Rectal smooth muscle tissue (tissue), 1 donor: ENCODE measurements at regions not wholly inside any gene's neighbourhood (a gene's known extent, or its start where the extent isn't known, plus 50 kb on each side); places are given as distances from the start of the nearest gene placed in this dataset.

Experiments
- H3K27ac ChIP-seq: one replicate; pipeline ENCODE4 v1.7.0; 2013; ENCODE audit warnings: low read depth, low read length, inconsistent platforms
- H3K27me3 ChIP-seq: one replicate; pipeline ENCODE4 v1.7.0; 2013; ENCODE audit warnings: low read length; ENCODE audit not compliant: control insufficient read depth, insufficient read depth
- H3K36me3 ChIP-seq: one replicate; pipeline ENCODE4 v1.7.0; 2013; ENCODE audit warnings: low read length; ENCODE audit not compliant: control insufficient read depth, insufficient read depth
- H3K4me1 ChIP-seq: one replicate; pipeline ENCODE4 v1.7.0; 2013; ENCODE audit warnings: low read length; ENCODE audit not compliant: control insufficient read depth, insufficient read depth
- H3K4me3 ChIP-seq: one replicate; pipeline ENCODE4 v1.7.0; 2013; ENCODE audit warnings: low read length
- H3K9ac ChIP-seq: one replicate; pipeline ENCODE4 v1.7.0; 2013; ENCODE audit warnings: low read length

GRCh38 chr10:108031505-108031904, 867.0 kb upstream of the SORCS1 start:
- Histone ChIP-seq H3K36me3 (no peaks in the 10 kb centered on the region), H3K9ac (no peak overlapping the region), H3K27ac (no peak overlapping the region), H3K4me1 (no peaks in the 10 kb centered on the region), H3K27me3 (no peaks in the 10 kb centered on the region), H3K4me3 (no peak overlapping the region)

DNA sequence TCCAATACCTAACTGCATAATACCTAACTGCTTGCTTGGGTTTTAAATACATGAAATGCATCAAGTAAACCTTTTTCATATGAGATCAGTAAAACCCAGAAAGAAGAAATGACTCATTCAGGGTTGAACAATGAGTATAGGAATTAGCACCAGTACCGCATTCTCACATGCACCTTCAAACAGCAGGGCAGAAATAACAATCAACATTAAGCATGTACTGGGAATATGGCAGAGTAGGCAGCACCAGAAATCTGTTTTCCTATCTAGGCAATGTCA, 850.3 kb upstream of the SORCS1 start:
- Histone ChIP-seq H3K9ac (no peak overlapping the region), H3K36me3 (no peaks in the 10 kb centered on the region), H3K27me3 (no peaks in the 10 kb centered on the region), H3K27ac (no peak overlapping the region), H3K4me3 (no peak overlapping the region), H3K4me1 (no peaks in the 10 kb centered on the region)

- Histone ChIP-seq H3K36me3 (no peaks in the 10 kb centered on the region), H3K27me3 (no peaks in the 10 kb centered on the region), H3K27ac (no peak overlapping the region), H3K9ac (no peak overlapping the region), H3K4me3 (no peak overlapping the region), H3K4me1 (no peaks in the 10 kb centered on the region)
These were observed 849.8 kb upstream of the SORCS1 start for GRCh38 chr10:108014145-108014901.

GRCh38 chr10:108005627-108006026, 841.1 kb upstream of the SORCS1 start:
- no peaks in the 10 kb centered on the region for H3K27me3 ChIP-seq
- H3K27ac ChIP-seq: no peak overlapping the region
- no peak overlapping the region for H3K9ac ChIP-seq
- H3K36me3 ChIP-seq: no peaks in the 10 kb centered on the region
- H3K4me1 ChIP-seq: no peaks in the 10 kb centered on the region
- no peak overlapping the region for H3K4me3 ChIP-seq

DNA sequence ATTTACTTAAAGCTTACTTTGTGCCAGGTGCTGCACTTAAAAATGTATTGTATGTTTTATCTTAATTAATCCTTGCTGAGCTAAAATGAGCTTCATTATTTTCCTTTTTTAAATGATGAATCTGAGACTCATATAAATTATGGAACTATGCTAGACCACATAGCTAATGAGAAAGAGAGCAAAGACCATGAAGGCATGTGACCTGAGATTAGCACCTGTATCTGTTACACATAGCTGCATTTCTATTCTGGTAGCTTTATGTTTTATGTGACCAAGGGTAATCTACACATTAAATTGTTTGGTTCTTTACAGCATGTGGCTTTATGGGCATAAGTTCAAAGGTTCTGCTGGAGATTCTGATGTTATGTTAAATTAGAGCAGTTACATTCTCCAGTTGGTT, 839.1 kb upstream of the SORCS1 start:
- Histone ChIP-seq H3K27me3 (no peaks in the 10 kb centered on the region), H3K4me3 (no peak overlapping the region), H3K36me3 (no peaks in the 10 kb centered on the region), H3K27ac (no peak overlapping the region), H3K9ac (no peak overlapping the region), H3K4me1 (no peaks in the 10 kb centered on the region)

GRCh38 chr10:108003061-108003460, 838.6 kb upstream of the SORCS1 start:
- no peaks in the 10 kb centered on the region for H3K36me3 ChIP-seq
- no peaks in the 10 kb centered on the region for H3K27me3 ChIP-seq
- H3K4me3 ChIP-seq: no peak overlapping the region
- H3K27ac ChIP-seq: no peak overlapping the region
- H3K9ac ChIP-seq: no peak overlapping the region
- no peaks in the 10 kb centered on the region for H3K4me1 ChIP-seq

GRCh38 chr10:108000365-108000764, 835.9 kb upstream of the SORCS1 start:
- Histone ChIP-seq H3K9ac (no peak overlapping the region), H3K27ac (no peak overlapping the region), H3K27me3 (no peaks in the 10 kb centered on the region), H3K4me1 (no peaks in the 10 kb centered on the region), H3K4me3 (no peak overlapping the region), H3K36me3 (no peaks in the 10 kb centered on the region)

GRCh38 chr10:107994621-107995270, 830.2 kb upstream of the SORCS1 start:
- Histone ChIP-seq H3K4me1 (no peaks in the 10 kb centered on the region), H3K27ac (no peak overlapping the region), H3K4me3 (no peak overlapping the region), H3K27me3 (no peaks in the 10 kb centered on the region), H3K36me3 (no peaks in the 10 kb centered on the region), H3K9ac (no peak overlapping the region)

DNA sequence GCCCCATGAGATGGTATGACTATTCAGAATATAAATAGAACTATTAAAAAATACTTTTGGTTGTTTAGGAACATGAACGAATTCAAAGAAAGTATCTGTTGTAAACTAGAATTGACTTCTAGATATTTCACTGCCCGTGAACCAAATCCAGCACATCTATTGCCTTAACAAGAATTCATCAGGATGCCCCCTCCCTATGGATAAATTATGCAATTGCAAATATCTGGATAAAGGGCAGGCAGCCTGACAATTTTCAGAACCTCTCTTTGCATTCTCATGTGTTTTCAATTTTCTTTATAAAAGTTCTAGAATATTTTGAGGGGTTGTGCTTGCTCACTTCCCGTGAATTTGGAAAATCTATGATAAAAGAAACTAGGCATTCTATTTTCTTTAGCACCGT, 822.1 kb upstream of the SORCS1 start:
- Histone ChIP-seq H3K4me3 (no peak overlapping the region), H3K36me3 (no peaks in the 10 kb centered on the region), H3K27me3 (no peaks in the 10 kb centered on the region), H3K9ac (no peak overlapping the region), H3K27ac (no peak overlapping the region), H3K4me1 (no peaks in the 10 kb centered on the region)

DNA sequence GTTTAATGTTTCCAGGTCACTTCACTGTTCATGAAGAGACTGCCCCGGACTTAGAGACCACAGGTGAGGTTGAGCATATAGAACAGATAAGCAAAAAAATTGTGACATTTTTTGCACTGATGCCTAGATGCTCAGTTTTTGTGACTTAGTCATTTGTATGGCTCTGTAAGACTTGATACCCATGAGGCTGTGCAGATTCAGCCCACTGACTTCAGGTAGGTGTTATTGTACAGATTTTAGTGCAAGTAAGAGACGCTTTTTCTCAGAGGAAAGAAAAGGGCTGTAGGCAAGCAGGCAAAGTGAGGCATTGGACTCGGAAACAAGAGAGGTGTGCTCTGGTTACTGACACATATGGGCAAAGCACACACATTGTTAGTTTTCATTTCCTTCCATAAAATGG, 820.1 kb upstream of the SORCS1 start:
- Histone ChIP-seq H3K36me3 (no peaks in the 10 kb centered on the region), H3K9ac (no peak overlapping the region), H3K27ac (no peak overlapping the region), H3K4me3 (no peak overlapping the region), H3K27me3 (no peaks in the 10 kb centered on the region), H3K4me1 (no peaks in the 10 kb centered on the region)

- no peaks in the 10 kb centered on the region for H3K36me3 ChIP-seq
- no peak overlapping the region for H3K4me3 ChIP-seq
- no peak overlapping the region for H3K27ac ChIP-seq
- no peak overlapping the region for H3K9ac ChIP-seq
- H3K27me3 ChIP-seq: no peaks in the 10 kb centered on the region
- H3K4me1 ChIP-seq: no peaks in the 10 kb centered on the region
These were observed 819.6 kb upstream of the SORCS1 start for GRCh38 chr10:107984149-107984548.

- H3K4me3 ChIP-seq: no peak overlapping the region
- H3K27ac ChIP-seq: no peak overlapping the region
- no peaks in the 10 kb centered on the region for H3K4me1 ChIP-seq
- no peaks in the 10 kb centered on the region for H3K36me3 ChIP-seq
- no peak overlapping the region for H3K9ac ChIP-seq
- H3K27me3 ChIP-seq: no peaks in the 10 kb centered on the region
These were observed 813.9 kb upstream of the SORCS1 start for GRCh38 chr10:107978455-107978854.

- no peak overlapping the region for H3K9ac ChIP-seq
- no peaks in the 10 kb centered on the region for H3K36me3 ChIP-seq
- H3K27me3 ChIP-seq: no peaks in the 10 kb centered on the region
- H3K27ac ChIP-seq: no peak overlapping the region
- no peaks in the 10 kb centered on the region for H3K4me1 ChIP-seq
- no peak overlapping the region for H3K4me3 ChIP-seq
These were observed 807.5 kb upstream of the SORCS1 start for GRCh38 chr10:107971973-107972372.
